Activated CD4-positive, alpha-beta T cell treated with anti-CD3 and anti-CD28 coated beads for 48 hours (primary cell): ENCODE measurements at regions not wholly inside any gene's neighbourhood (a gene's known extent, or its start where the extent isn't known, plus 50 kb on each side); places are given as distances from the start of the nearest gene placed in this dataset.
"Not testable (repeated sequence)": the region's sequence is repeated elsewhere in the genome, so short reads cannot be mapped to it uniquely, and the experiment has no call there.

Experiments used
- DNase-seq: peaks from one replicate; pipeline ENCODE4 v3.0.0-alpha.2; 2020

DNA sequence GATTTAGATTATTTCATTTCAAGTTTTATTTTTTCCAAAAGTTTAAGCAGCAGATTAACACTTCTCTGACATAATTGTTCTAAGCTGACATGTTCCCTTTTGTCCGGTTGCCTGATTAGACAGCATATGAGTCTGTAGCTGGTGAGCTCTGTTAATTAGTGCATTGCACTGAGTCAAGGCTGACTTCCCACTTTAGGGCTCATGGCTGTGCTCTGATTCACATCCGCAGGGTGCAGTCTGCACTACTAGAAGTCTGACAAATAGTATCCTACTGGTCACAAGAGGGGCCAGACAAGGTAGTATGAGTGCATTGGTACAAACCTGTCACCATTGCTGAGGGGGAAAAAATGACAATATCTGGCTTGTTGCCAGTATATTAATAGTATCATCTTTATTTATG is 443.9 kb upstream of the ZNF804A start:
- no peak for DNase-seq

DNA sequence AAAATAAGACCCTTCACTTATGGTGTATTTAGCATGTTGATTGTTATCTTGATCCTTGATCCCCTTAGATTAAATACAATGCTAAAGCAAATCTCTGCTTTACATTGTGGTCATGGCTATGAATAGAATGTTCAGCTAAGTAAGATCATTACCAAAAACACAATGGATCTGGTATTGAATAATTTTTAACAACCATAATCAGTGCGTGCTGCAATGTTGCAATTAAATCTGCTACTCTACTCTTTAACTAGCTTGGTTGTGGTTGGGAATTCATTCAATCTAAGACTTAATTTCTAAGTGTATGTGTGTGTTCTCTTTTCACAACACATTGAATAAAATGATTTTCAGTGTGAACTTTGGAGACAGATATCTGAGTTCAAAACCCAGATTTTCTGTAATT is 442.5 kb upstream of the ZNF804A start:
- no peak for DNase-seq

DNA sequence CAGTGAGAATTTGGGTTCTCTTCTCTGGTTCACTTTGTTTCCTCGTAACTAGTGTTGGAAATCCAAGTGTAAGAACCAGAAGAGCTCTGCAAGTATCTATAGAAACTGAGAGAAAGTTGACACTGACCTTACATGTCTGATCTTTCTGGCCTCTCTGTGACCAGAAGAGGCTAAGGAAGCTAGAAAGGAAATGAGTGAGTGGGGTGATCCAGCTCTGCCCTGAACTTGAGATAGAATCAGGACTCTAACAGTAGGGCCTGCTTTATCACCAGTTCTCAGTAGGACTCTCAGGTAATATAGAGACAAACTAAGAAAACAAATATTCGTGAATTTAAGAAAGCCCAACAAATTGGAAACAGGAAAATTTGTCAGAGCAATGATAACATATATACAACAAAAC is 441.2 kb upstream of the ZNF804A start:
- DNase-seq: no peak

DNA sequence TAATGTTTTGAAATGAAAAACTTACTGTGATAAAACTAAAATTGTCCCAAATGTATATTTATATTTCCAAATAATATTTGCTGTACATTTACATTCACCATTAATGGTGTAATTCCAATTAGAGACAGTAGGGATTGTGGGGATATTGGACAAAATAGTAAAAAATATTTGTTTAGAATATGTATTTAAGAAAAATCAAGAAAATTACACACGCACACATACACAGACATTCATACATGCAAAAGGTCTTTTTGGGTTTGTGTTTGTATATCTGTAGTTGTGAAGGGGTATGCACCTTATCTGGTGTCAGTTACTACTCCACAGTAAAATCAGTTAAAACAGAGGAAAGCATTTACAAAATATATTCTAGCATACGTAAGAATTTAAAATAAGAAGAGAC is 435.9 kb upstream of the ZNF804A start:
- DNase-seq: no peak

DNA sequence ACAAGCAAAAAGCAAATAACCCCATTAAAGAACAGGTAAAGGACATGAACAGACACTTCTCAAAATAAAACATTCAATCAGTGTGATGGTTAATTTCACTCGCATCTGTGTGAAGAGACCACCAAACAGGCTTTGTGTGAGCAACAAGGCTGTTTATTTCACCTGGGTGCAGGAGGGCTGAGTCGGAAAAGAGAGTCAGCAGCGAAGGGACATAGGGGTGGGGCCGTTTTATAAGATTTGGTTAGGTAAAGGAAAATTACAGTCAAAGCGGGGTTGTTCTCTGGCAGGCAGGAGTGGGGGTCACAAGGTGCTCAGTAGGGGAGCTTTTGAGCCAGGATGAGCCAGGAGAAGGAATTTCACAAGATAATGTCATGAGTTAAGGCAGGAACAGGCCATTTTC is 429.5 kb upstream of the ZNF804A start:
- DNase-seq: not testable (repeated sequence)

DNA sequence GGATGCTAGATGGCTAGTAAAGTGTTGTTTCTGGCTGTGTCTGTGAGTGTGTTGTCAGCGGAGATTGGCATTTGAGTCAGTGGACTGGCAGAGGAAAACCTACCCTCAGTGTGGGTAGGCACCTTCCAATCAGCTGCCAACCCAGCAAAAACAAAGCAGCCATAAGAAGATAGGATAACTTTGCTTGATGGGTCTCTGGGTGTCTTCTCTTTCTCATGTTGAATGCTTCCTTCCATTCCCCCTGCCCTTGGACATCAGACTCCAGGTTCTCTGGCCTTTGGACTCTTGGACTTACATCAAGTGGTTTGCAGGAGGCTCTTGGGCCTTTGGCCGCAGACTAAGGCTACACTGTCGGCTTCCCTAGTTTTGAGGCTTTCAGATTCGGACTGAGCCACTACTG is 429.0 kb upstream of the ZNF804A start:
- DNase-seq: no peak

DNA sequence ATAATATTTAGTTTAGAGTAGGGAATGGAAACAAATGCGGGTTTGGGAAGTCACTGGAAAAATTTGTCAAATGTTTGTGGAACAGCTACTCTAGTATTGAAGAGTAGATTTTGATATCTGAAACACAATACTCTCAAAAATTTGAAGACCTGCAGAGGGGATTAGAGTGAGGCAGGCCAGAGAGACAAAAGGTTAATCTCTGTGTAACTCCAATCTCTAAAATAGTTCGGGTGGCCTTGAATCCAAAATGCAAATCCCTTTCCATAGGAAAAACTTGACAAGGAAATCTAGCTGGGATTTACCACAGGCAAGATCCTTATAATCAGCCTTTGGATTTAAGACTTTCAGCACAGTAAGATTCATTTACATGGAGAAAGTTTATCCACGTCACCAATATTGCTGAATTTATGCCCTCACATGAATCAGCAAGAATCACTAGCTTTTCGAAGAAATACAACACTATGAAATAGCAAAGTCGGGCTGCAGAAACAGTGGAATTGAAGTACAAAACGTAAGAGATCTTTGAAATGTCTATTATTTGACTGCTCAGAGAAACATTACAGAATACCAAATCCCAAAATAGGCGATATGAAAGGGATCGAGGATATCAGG is 423.7 kb upstream of the ZNF804A start:
- DNase-seq: no peak

DNA sequence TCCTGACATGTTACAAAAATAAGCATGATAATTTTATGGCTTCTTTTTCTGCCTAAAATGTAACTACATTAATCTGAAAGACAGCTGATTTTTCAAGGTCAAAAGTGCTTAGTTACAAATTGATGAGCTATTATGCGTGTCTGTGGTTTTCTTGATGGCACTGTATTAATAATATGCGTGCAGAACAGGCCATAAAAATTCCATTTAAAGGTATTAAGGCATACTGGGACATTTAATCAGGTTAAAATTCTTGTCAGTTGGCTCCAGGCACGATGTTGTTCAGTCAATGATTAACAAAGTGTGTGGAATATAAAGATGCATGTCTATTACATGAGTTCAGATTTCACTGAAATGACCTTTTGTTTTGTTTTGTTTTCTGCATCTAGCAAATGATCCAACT is 420.1 kb upstream of the ZNF804A start:
- no peak for DNase-seq

DNA sequence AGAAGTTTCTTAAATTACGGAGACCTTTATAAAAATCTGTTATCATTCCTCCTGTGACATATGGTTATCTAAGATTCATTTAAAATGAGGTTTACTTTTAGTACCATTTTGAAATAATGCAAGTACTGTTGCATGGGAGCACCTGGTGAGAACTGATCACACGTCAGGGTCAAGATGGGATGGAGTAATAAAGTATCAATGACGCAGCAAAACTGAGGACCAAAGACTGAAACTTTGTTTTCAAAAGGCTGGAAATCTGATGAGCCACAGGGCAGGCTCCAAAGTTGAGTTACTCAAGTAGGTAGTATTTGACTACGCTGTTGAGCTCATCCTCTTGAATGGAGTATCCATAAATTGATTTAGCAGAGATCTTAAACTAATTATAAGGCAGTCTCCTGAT is 411.9 kb upstream of the ZNF804A start:
- DNase-seq: no peak

DNA sequence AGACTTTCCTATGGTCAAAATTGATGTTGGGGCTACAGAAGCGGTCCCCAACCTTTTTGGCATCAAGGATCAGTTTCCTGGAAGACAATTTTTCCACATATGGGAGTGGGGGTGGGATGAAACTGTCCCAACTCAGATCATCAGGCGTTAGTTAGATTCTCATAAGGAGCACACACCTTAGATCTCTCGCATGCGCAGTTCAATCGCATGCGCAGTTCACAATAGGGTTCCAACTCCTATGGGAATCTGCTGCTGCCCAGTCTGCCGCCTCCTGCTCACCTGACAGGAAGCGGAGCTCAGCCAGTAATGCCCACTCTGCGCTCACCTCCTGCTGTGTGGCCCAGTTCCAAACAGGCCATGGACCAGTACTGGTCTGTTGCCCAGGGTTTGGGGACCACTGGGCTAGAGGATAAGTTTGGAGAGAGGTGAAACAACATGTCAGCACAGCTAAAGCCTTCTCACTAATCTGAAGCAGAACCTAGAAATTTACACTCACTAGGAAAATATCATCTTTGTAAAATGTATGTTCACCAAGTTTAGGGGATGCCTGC is 410.8 kb upstream of the ZNF804A start:
- DNase-seq: no peak

DNA sequence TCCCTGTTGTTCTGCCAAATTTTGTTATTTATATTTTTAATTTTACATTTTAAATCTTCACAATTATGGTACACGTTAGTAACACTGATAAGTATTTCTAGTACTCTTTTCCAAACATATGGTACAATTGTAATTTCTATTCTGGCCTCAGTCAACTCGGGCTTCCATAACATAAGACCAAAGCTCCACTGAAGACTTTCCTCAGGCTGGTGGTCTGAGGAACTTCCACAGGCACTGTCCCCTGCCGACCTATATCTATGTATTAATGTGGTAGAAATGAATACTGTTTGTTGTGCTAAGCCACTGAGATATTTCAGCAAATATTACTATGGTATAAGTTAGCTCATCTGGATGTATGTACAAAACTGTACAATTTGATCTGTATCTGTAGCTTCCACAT is 407.6 kb upstream of the ZNF804A start:
- no peak for DNase-seq

DNA sequence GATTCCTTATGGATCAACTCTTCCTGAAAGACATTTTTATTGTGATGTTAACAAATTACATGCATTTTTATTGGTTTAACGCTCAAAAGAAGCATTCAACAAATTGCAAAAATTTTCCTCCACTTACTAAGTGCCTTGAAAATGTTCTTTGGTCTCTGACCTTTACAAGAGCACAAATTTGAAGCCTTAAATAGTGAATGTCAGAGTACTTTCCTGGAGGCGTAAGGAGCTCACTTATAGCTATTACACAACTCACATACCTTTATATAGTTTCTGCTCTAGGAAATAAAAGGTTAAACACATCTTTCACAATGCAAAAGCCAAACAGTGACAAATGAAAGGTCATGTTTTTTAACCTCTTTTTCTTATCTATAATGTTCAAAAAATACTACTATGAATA is 405.7 kb upstream of the ZNF804A start:
- no peak for DNase-seq

DNA sequence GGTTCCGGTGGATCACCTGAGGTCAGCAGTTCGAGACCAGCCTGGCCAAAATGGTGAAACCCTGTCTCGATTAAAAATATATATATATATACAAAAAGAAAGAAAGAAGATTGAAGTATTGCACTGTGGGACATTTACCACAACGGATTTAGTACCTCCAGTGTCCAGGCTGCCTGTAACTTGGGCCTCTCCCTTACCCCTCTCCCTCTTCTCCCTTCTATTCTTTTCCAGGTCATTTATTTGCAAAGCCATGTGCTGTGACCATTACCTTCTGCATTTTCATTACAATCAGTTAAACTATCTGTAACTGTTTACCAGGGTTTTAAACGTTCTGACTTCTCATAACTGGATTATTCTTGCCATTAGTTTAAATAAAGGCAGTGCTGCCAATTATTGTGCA is 400.9 kb upstream of the ZNF804A start:
- DNase-seq: no peak

DNA sequence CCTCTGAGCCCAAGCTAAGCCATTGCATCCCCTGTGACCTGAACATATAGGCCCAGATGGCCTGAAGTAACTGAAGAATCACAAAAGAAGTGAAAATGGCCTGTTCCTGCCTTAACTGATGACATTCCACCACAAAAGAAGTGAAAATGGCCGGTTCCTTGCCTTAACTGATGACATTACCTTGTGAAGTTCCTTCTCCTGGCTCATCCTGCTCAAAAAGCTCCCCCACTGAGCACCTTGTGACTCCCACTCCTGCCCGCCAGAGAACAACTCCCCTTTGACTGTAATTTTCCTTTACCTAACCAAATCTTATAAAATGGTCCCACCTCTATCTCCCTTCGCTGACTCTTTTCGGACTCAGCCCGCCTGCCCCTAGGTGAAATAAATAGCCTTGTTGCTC is 399.5 kb upstream of the ZNF804A start:
- DNase-seq: not testable (repeated sequence)

DNA sequence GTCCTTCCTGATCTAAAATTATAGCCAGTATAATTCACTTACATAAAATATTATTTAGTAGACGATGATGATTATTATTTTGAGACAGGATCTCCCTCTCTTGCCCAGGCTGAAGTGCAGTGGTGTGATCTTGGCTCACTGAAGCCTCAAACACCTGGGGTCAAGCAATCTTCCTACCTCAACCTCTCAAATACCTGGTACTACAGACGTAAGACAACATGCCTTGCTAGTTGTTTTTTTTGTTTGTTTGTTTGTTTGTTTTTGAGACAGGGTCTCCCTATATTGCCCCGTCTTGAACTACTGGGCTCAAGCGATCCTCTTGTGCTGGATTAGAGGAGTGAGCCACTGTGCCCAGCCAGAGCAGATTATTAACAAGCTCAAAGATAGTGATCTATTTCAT is 399.1 kb upstream of the ZNF804A start:
- DNase-seq: no peak

DNA sequence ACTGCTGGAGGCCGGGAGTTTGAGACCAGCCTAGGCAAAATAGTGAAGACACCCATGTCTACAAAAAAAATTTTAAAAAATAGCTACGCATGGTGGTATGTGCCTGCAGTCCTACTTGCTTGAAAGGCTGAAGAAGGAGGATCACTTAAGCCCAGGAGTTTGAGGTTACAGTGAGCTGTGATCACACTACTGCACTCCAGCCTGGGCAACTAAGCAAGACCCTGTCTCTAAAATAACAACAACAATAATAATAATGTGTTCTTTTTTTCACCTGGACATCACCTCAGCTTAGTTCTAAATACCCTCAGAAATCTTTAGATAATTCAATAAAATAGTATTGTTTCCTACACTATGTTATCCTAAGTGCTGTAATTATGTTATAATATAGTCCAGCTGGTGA is 397.1 kb upstream of the ZNF804A start:
- no peak for DNase-seq

DNA sequence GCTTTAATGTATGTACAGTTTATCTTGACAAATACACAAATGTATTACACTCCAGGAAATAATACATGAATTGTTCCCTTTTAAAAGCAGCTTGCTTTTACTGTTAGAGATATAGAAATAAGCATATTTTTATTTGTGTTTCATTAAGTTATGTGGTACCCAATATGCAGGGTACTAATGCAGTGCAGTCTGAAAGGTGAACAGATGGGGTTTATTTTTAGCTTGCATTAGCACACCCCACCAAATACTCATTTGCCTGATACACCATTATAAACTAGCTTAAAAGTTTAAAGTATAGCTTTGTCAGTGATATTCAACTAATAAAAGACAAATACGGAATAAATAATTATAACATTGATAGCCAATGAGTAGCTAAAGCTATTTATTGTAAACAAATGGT is 394.7 kb upstream of the ZNF804A start:
- no peak for DNase-seq

DNA sequence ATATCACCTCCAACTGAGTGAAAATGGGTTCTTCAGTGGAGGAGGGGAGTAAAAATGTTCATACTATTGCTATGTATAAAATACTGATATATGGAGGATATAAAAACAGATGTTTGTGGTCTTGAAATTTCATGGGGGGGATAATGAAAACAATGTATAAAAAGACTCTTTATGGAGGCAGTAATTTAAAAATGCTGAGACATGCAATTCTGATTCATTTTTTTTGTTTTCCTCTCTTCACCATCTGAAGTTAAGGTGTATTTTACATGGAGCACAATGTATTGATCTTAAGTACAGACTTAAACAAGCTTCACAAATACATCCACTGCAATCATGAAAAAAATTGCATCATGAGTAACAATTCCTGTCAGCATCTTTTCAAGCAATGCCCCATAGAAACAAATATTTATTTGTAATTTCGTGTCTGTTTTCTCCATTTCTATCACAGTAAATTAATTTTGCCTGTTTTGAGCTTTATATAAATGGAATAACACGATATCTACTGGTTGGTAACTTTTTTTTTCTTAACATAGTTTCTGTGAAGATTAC is 393.2 kb upstream of the ZNF804A start:
- no peak for DNase-seq

DNA sequence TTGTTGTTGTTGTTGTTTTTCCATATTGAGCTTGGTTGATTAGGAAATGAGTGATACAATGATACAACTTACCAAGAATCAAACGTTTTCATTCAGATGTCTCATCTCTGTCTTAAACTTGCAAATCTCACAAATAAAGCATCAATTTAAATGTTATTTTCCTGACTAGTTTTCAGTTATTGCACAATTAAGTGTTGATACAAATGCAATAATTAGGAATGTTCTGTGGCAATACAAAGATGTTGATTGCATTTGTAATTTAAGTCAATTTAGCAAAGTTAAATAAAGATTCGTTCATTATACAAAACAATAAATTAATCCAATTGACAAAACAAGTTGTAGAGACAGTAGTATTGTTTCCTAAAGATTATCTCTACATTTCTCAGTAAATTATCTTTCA is 392.3 kb upstream of the ZNF804A start:
- DNase-seq: no peak

DNA sequence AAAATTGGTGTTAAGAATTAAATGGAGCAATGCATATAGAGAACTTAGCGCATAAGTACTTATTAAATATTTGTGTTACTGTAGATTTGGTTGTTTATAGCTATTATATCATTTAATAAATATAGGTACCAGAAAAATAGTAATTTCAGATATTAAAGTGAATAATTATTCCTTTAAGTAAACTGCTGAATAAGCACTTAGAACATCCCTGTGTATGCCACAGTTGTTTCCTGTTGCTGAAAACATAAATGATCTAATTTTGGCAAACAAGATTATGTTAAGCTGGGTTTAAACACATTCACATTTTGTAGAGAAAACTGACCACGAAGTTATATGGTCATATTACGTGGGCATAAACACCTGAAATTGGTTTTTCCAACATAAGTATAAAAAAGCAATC is 388.0 kb upstream of the ZNF804A start:
- DNase-seq: no peak

DNA sequence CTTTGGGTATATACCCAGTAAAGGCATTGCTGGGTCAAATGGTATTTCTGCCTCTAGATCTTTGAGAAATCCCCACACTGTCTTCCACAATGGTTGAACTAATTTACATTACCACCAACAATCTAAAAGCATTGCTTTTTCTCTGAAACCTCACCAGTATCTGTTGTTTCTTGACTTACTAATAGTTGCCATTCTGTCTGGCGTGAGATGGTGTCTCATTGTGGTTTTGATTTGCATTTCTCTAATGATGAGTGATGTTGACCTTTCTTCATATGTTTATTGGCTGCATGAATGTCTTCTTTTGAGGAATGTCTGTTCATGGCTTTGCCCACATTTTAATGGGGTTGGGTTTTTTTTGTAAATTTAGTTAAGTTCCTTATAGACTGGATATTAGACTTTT is 382.6 kb upstream of the ZNF804A start:
- no peak for DNase-seq

DNA sequence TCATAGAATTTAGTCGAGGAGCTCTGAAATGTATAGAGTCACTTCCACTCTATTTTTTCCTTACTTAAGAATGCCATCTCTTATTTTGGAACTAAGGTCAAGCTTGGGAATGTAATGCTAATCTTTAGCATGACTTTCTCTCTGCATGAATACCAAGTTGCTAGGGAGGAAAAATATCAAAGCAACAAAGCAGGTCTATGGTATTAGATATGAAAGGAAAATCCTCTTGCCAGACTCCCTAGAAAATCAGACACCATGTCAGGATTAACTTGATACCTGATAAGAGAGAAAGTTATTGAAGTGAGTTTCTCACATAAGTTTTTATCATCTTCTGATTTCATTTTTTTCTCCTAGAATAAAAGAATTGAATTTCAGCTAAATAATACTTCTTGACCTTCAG is 341.7 kb upstream of the ZNF804A start:
- DNase-seq: no peak

DNA sequence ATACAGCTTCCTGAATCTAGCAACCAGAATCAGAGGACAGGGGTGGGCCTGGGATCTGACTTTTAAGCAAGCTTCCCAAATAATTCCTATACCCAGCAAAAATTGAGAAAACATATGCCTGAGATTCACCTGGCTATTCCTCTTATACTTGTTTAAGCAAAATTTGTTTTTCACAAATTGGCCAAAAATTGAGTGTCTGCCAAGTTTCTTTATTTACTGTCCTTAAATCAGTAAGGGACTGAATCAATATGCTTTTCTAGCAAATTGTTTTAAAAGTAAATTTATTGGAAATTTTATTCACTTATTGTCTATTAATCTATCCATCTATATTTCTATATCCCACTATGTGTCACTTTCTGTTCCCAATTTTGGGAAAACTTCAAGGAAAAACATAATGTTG is 337.0 kb upstream of the ZNF804A start:
- no peak for DNase-seq

DNA sequence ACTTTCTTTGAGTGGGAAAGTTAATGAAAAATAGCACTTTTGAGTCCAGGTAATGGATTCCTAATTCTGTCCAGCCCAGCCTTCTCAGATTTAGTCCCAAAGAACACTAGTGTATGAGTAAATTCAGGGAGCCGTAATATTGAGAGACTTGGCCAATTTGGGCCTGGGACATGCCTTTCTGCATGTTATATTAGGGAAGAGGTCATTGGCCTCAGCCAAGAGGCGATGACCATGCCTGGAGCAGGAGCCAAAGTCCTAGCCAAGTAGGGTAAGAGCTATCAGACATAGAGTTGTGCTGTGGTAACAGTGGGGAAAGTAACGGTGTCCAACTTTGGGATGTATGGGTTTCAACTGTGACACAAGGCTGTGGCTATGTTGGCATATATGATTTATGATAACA is 336.5 kb upstream of the ZNF804A start:
- DNase-seq: no peak

DNA sequence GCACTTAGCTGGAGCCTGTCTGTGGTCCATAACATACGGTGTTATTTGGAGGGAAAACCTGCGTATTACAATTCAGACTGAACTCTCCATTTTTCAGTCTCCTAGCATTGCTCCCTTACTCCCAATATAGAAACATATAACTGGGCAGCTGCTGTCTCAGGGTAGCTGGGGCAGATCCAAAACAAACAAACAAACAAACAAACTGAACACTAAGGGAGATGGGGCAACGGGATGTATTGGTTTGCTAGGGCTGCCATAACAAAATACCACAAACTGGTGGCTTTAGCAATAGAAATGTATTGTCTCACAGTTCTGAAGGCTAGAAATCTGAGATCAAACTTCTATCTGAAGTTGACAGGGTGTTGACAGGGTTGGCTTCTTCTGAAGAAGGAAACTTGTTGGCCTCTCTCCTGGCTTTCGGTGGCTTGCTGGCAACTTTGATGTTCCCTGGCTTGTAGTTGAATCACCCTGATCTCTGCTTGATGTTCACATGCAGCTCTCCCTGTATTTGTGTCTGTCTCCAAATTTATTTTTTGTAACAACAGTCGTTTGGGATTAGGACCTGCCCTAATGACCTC is 329.3 kb upstream of the ZNF804A start:
- no peak for DNase-seq
